ENCODE measurements at regions not wholly inside any gene's neighbourhood (a gene's known extent, or its start where the extent isn't known, plus 50 kb on each side); places are given as distances from the start of the nearest gene placed in this dataset.

GRCh38 chr1:188277771-188278170, 1449.0 kb downstream of the PLA2G4A start:
- H3K4me3 Mint-ChIP-seq = no peak overlapping the region
- H3K4me1 Mint-ChIP-seq = no peaks in the 10 kb centered on the region
- no peak overlapping the region for H3K27ac Mint-ChIP-seq
- H3K36me3 Mint-ChIP-seq = no peaks in the 10 kb centered on the region
- H3K27me3 Mint-ChIP-seq = no peaks in the 10 kb centered on the region
- peaks cover 6% of the 10 kb centered on the region for H3K9me3 Mint-ChIP-seq

DNA sequence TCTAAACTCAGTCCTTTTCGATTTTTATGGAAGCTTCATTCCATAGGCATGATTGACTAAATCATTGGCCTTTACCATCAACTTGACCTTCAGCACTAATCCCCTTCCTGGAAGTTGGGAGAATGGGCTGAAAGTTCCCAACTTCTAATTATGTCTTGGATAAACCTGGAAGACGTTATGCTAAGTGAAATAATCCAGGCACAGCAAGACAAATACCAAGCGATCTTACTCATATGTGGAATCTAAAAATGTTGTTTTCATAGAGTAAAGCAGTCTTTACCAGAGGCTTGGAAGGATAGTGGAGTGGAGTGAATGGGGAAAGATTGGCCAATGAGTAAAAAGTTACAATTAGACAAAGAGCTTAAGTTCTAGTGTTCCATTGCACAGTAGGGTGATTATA, 1453.2 kb downstream of the PLA2G4A start:
- no peak overlapping the region for H3K27ac Mint-ChIP-seq
- H3K36me3 Mint-ChIP-seq = no peaks in the 10 kb centered on the region
- H3K4me3 Mint-ChIP-seq = no peak overlapping the region
- peaks cover 12% of the 10 kb centered on the region for H3K9me3 Mint-ChIP-seq
- H3K4me1 Mint-ChIP-seq = no peaks in the 10 kb centered on the region
- H3K27me3 Mint-ChIP-seq = no peaks in the 10 kb centered on the region

- Mint-ChIP-seq H3K4me3 (no peak overlapping the region), H3K9me3 (no peaks in the 10 kb centered on the region), H3K27me3 (no peaks in the 10 kb centered on the region), H3K4me1 (no peaks in the 10 kb centered on the region), H3K27ac (no peak overlapping the region), H3K36me3 (no peaks in the 10 kb centered on the region)
Measured at GRCh38 chr1:188295157-188295556, 1466.4 kb downstream of the PLA2G4A start.

GRCh38 chr1:188302746-188303145, 1474.0 kb downstream of the PLA2G4A start:
- H3K9me3 Mint-ChIP-seq = peaks cover 11% of the 10 kb centered on the region
- no peak overlapping the region for H3K27ac Mint-ChIP-seq
- H3K4me3 Mint-ChIP-seq = no peak overlapping the region

DNA sequence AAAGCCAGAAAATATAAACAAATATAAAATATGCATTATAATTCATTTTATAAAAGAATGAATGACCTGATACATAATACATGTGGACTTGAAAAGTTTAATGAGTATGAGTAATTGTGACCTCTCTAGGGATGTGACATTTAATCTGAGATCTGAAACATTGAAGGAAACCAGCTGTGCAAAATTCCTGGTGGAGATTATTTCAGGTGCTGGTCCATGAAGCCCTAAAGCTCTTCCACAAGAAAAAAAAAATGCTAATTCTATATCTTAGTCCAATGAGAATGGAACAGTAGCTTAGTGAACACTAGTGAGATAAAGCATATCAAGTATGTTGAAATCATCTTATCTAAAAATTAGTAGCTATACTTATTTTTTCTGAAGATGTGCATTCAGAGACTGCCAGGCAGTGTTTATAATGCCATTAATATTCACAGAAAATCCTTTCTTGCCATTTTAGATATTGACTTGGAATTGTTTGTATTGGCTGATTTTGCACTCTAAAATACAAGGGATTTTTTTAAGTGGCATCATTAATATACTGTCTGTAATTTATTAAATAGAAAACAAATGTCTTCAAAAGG, 1485.9 kb downstream of the PLA2G4A start:
- no peak overlapping the region for H3K4me3 Mint-ChIP-seq
- H3K9me3 Mint-ChIP-seq = no peaks in the 10 kb centered on the region
- no peaks in the 10 kb centered on the region for H3K4me1 Mint-ChIP-seq
- no peaks in the 10 kb centered on the region for H3K27me3 Mint-ChIP-seq
- no peak overlapping the region for H3K27ac Mint-ChIP-seq
- H3K36me3 Mint-ChIP-seq = no peaks in the 10 kb centered on the region

More at GRCh38 chr1:188302746-188303145, 1474.0 kb downstream of the PLA2G4A start:
- no peaks in the 10 kb centered on the region for H3K4me1 Mint-ChIP-seq
- H3K36me3 Mint-ChIP-seq = no peaks in the 10 kb centered on the region
- no peaks in the 10 kb centered on the region for H3K27me3 Mint-ChIP-seq

DNA sequence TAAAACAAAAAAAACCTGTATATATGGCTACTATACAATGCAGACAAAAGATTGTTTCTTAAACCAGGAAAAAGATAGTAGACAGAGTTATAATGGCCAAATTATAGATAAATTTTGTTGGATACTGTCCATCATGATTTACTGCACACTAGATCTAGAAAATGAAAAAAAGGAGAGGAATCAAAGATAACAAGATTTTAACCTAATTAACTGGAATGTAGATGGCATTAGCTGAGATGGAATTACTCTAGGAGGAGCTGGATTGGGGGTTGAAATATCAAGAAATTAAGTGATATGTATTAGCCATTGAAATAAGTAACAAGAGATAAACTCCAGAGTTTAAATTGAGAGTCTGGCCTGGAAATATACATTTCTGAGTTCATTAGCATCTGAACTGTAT, 1489.1 kb downstream of the PLA2G4A start:
- Mint-ChIP-seq H3K27me3 (no peaks in the 10 kb centered on the region), H3K36me3 (no peaks in the 10 kb centered on the region), H3K4me1 (no peaks in the 10 kb centered on the region), H3K27ac (no peak overlapping the region), H3K4me3 (no peak overlapping the region), H3K9me3 (no peaks in the 10 kb centered on the region)

DNA sequence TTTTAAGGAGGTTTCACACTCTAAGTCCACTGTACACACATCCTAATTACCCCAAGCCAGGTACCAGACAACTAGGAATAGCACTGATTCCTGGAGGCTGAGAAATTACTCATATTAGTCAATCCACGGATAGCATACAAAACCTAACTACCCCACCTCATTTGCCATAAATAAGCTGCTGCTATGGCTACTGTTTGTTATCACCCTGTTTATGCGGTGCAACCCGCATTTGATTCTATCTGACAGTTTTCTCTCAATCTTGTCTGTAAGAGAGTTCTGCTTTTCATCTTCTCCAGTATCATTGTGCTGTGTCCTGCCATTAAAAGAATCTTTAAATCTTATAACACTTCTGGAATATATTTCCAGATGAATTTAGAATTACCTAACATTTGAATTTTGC, 1496.5 kb downstream of the PLA2G4A start:
- Mint-ChIP-seq H3K36me3 (no peaks in the 10 kb centered on the region), H3K27me3 (no peaks in the 10 kb centered on the region), H3K4me1 (no peaks in the 10 kb centered on the region), H3K9me3 (peaks cover 4% of the 10 kb centered on the region), H3K27ac (no peak overlapping the region), H3K4me3 (no peak overlapping the region)

- no peaks in the 10 kb centered on the region for H3K9me3 Mint-ChIP-seq
- no peaks in the 10 kb centered on the region for H3K36me3 Mint-ChIP-seq
- no peaks in the 10 kb centered on the region for H3K4me1 Mint-ChIP-seq
- H3K4me3 Mint-ChIP-seq = no peak overlapping the region
- H3K27me3 Mint-ChIP-seq = no peaks in the 10 kb centered on the region
- H3K27ac Mint-ChIP-seq = no peak overlapping the region
Measured at GRCh38 chr1:188343914-188344313, 1515.2 kb downstream of the PLA2G4A start.

GRCh38 chr1:188350104-188350503, 1521.4 kb downstream of the PLA2G4A start:
- Mint-ChIP-seq H3K9me3 (peaks cover 7% of the 10 kb centered on the region), H3K4me3 (no peak overlapping the region), H3K27me3 (no peaks in the 10 kb centered on the region), H3K27ac (no peak overlapping the region), H3K36me3 (no peaks in the 10 kb centered on the region), H3K4me1 (no peaks in the 10 kb centered on the region)

DNA sequence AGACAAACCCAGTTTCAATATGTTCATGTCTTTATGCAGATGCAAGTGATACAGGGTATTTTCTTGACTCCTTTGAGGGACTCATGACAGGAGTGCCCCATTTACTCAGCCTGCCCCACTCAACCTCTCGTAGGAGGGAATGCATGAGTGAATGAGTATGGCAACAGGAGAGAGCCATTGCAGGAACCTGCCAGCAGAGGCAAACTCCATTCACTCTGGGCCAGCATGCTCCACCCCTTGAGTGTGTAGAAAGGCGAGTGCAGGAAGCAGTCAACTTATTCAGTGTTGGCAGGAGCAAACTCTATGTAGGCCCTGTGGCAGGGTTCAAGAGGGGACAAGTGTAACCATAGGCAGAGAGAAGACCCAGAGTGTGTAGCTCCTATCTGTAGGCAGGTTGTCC, 1526.3 kb downstream of the PLA2G4A start:
- Mint-ChIP-seq H3K36me3 (no peaks in the 10 kb centered on the region), H3K4me3 (no peak overlapping the region), H3K27ac (no peak overlapping the region), H3K4me1 (no peaks in the 10 kb centered on the region), H3K27me3 (no peaks in the 10 kb centered on the region), H3K9me3 (peaks cover 7% of the 10 kb centered on the region)

- no peaks in the 10 kb centered on the region for H3K4me1 Mint-ChIP-seq
- no peak overlapping the region for H3K4me3 Mint-ChIP-seq
- H3K9me3 Mint-ChIP-seq = peaks cover 5% of the 10 kb centered on the region
- no peak overlapping the region for H3K27ac Mint-ChIP-seq
- no peaks in the 10 kb centered on the region for H3K36me3 Mint-ChIP-seq
- H3K27me3 Mint-ChIP-seq = no peaks in the 10 kb centered on the region
Measured at GRCh38 chr1:188355847-188356246, 1527.1 kb downstream of the PLA2G4A start.

GRCh38 chr1:188359315-188359714, 1530.6 kb downstream of the PLA2G4A start:
- peaks cover 10% of the 10 kb centered on the region for H3K9me3 Mint-ChIP-seq
- no peak overlapping the region for H3K27ac Mint-ChIP-seq
- H3K27me3 Mint-ChIP-seq = no peaks in the 10 kb centered on the region
- no peaks in the 10 kb centered on the region for H3K36me3 Mint-ChIP-seq
- no peak overlapping the region for H3K4me3 Mint-ChIP-seq
- H3K4me1 Mint-ChIP-seq = no peaks in the 10 kb centered on the region

DNA sequence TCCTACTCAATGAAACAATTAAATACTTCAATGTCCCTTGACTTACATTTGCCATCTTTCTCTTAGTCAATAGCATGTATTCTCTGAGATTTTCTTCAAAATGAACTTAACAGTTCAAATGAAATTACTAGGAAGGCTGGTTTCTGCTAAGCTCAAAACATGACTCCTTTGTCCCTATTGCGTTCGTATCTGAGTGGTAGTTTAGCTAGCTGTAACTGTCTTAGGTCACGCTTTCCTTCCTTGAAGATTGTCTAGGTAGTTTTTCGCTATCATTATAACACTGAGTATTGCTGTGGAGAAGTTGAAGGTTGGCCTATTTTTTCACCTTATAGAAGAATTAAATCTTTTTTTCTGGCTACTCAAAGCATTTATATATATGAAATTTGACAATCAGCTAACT, 1535.2 kb downstream of the PLA2G4A start:
- no peaks in the 10 kb centered on the region for H3K4me1 Mint-ChIP-seq
- H3K9me3 Mint-ChIP-seq = peaks cover 4% of the 10 kb centered on the region
- H3K4me3 Mint-ChIP-seq = no peak overlapping the region
- H3K36me3 Mint-ChIP-seq = no peaks in the 10 kb centered on the region
- H3K27me3 Mint-ChIP-seq = no peaks in the 10 kb centered on the region
- no peak overlapping the region for H3K27ac Mint-ChIP-seq

GRCh38 chr1:188364927-188365449, 1536.2 kb downstream of the PLA2G4A start:
- H3K4me1 Mint-ChIP-seq = no peaks in the 10 kb centered on the region
- no peak overlapping the region for H3K27ac Mint-ChIP-seq
- no peaks in the 10 kb centered on the region for H3K36me3 Mint-ChIP-seq
- peaks cover 4% of the 10 kb centered on the region for H3K9me3 Mint-ChIP-seq
- no peak overlapping the region for H3K4me3 Mint-ChIP-seq
- H3K27me3 Mint-ChIP-seq = no peaks in the 10 kb centered on the region

GRCh38 chr1:188365874-188366273, 1537.1 kb downstream of the PLA2G4A start:
- no peak overlapping the region for H3K27ac Mint-ChIP-seq
- no peaks in the 10 kb centered on the region for H3K36me3 Mint-ChIP-seq
- no peaks in the 10 kb centered on the region for H3K4me1 Mint-ChIP-seq
- no peaks in the 10 kb centered on the region for H3K27me3 Mint-ChIP-seq
- H3K9me3 Mint-ChIP-seq = peaks cover 4% of the 10 kb centered on the region
- H3K4me3 Mint-ChIP-seq = no peak overlapping the region

DNA sequence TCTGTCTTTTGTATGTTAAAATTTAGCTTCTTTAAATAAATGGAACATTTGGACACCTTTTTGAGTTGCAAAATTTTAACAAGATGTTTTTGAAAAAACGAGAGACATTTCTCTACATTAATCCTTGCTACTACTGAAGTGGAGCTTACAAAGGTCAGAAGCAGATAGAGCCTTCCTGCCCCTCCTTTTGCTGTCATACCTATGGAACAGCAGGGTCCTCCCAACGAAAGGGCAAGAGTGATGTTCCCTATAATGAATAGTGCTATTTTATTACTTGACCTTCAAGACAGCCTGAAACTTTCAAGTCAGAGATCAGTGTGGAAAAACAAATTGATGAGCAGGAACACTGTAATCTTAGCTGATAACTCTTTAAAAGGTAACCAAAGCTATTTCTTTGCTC, 1538.9 kb downstream of the PLA2G4A start:
- H3K9me3 Mint-ChIP-seq = peaks cover 2% of the 10 kb centered on the region
- H3K4me1 Mint-ChIP-seq = no peaks in the 10 kb centered on the region
- H3K4me3 Mint-ChIP-seq = no peak overlapping the region
- no peaks in the 10 kb centered on the region for H3K27me3 Mint-ChIP-seq
- no peak overlapping the region for H3K27ac Mint-ChIP-seq
- no peaks in the 10 kb centered on the region for H3K36me3 Mint-ChIP-seq

DNA sequence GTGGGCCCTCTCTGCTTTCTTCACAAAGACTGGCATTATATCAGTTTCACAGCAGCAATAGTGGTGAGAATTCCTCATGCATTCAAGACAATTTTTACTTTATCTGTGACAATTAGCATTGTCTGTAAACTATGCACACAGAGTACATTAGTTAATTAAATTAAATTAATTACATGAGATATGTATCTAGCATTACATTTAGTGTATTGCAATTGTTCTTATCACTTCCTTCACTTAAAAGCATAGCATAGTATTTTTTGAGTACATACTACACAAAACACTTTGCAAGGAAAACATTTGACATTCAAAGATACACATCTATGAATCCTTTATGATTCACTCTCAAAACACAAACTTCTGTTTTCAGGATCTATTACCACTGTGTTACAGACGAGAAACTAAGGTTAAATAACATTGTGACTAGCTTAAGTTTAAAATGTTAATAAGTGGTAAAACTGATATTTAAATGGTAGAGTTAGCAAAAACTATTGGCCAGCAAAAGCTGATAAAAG, 1542.6 kb downstream of the PLA2G4A start:
- H3K9me3 Mint-ChIP-seq = no peaks in the 10 kb centered on the region
- no peaks in the 10 kb centered on the region for H3K4me1 Mint-ChIP-seq
- H3K27me3 Mint-ChIP-seq = no peaks in the 10 kb centered on the region
- no peak overlapping the region for H3K27ac Mint-ChIP-seq
- H3K36me3 Mint-ChIP-seq = no peaks in the 10 kb centered on the region
- H3K4me3 Mint-ChIP-seq = no peak overlapping the region
